ENCODE measurements at regions not wholly inside any gene's neighbourhood (a gene's known extent, or its start where the extent isn't known, plus 50 kb on each side); places are given as distances from the start of the nearest gene placed in this dataset.
"Not testable (repeated sequence)": the region's sequence is repeated elsewhere in the genome, so short reads cannot be mapped to it uniquely, and the experiment has no call there.

GRCh38 chr5:100647461-100648230, 112.5 kb downstream of the FAM174A start:
- DNase-seq (ENCODE audit: low read depth) = peak; percentile 54
- no peak for TF ChIP-seq CTCF (IDR thresholded peaks at IDR 0.05; ENCODE audit: low read depth, low read length)
- no peak for TF ChIP-seq POLR2A (IDR thresholded peaks at IDR 0.05; ENCODE audit: extremely low read depth, insufficient read length)
- no peak for TF ChIP-seq MAX (IDR thresholded peaks at IDR 0.05; ENCODE audit: low read depth, low read length)
- TF ChIP-seq MYC (IDR thresholded peaks at IDR 0.05; ENCODE audit: low read depth, low read length) = no peak
- H3K4me3 ChIP-seq (ENCODE audit: low read depth, low read length) = no peak overlapping the region

- no peak overlapping the region for H3K4me3 ChIP-seq (ENCODE audit: low read depth, low read length)
- TF ChIP-seq MYC (IDR thresholded peaks at IDR 0.05; ENCODE audit: low read depth, low read length) = no peak
- TF ChIP-seq MAX (IDR thresholded peaks at IDR 0.05; ENCODE audit: low read depth, low read length) = no peak
- no peak for TF ChIP-seq CTCF (IDR thresholded peaks at IDR 0.05; ENCODE audit: low read depth, low read length)
- TF ChIP-seq POLR2A (IDR thresholded peaks at IDR 0.05; ENCODE audit: extremely low read depth, insufficient read length) = no peak
- DNase-seq (ENCODE audit: low read depth) = no peak
Observed at GRCh38 chr5:100654895-100655294, 119.7 kb downstream of the FAM174A start.

GRCh38 chr5:100656771-100657170, 121.6 kb downstream of the FAM174A start:
- DNase-seq (ENCODE audit: low read depth); H3K4me3 ChIP-seq (ENCODE audit: low read depth, low read length): not testable (repeated sequence)

- DNase-seq (ENCODE audit: low read depth) = no peak
- H3K4me3 ChIP-seq (ENCODE audit: low read depth, low read length) = no peak overlapping the region
- TF ChIP-seq POLR2A (IDR thresholded peaks at IDR 0.05; ENCODE audit: extremely low read depth, insufficient read length) = no peak
- TF ChIP-seq MAX (IDR thresholded peaks at IDR 0.05; ENCODE audit: low read depth, low read length) = no peak
- TF ChIP-seq CTCF (IDR thresholded peaks at IDR 0.05; ENCODE audit: low read depth, low read length) = no peak
- TF ChIP-seq MYC (IDR thresholded peaks at IDR 0.05; ENCODE audit: low read depth, low read length) = no peak
Observed at GRCh38 chr5:100659080-100659795, 124.1 kb downstream of the FAM174A start.

GRCh38 chr5:100664140-100664539, 129.0 kb downstream of the FAM174A start:
- H3K4me3 ChIP-seq (ENCODE audit: low read depth, low read length) = no peak overlapping the region
- DNase-seq (ENCODE audit: low read depth) = no peak
- TF ChIP-seq MAX (IDR thresholded peaks at IDR 0.05; ENCODE audit: low read depth, low read length) (no peak), POLR2A (IDR thresholded peaks at IDR 0.05; ENCODE audit: extremely low read depth, insufficient read length) (no peak), CTCF (IDR thresholded peaks at IDR 0.05; ENCODE audit: low read depth, low read length) (no peak), MYC (IDR thresholded peaks at IDR 0.05; ENCODE audit: low read depth, low read length) (no peak)

GRCh38 chr5:100667161-100667630, 132.0 kb downstream of the FAM174A start:
- no peak overlapping the region for H3K4me3 ChIP-seq (ENCODE audit: low read depth, low read length)
- no peak for TF ChIP-seq POLR2A (IDR thresholded peaks at IDR 0.05; ENCODE audit: extremely low read depth, insufficient read length)
- no peak; the same call in 1 of the 2 replicates for TF ChIP-seq MYC (IDR thresholded peaks at IDR 0.05; ENCODE audit: low read depth, low read length)
- no peak for TF ChIP-seq MAX (IDR thresholded peaks at IDR 0.05; ENCODE audit: low read depth, low read length)
- TF ChIP-seq CTCF (IDR thresholded peaks at IDR 0.05; ENCODE audit: low read depth, low read length) = no peak
- peak; percentile 92 for DNase-seq (ENCODE audit: low read depth)
